ENCODE measurements at regions not wholly inside any gene's neighbourhood (a gene's known extent, or its start where the extent isn't known, plus 50 kb on each side); places are given as distances from the start of the nearest gene placed in this dataset.

DNA sequence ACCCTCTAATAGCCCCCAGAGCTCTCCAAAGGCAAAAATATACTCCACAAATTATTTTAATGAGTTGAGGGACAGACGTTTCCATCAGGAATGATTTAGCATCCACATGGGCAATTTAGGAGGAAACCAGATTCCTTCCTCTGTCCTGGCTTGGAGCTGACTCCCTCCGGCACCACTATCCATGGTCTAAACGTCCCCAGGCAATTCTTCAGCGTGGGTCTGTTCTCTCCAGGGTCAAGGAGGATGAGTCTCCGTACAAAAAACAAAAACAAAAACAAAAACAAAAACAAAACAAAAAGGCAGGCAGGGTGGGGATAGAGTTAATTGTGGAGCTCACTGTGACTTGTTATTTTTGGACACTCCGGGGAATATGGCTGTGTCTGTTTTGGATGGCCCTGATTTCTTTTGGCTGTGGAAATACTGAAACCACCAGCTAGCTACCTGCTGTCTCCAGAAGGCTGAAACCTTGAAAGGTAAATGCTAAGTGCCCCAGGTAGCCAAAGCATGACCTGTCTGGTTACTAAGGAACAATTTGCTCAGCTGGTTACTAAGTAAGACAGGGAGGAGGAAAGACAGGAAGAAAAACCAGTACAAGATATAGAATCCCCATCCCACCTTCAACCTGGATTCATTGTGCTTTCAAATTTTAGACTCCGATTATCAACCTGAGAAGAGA lies 419.1 kb upstream of the LCORL start:
- no peaks in the 10 kb centered on the region for H3K36me3 ChIP-seq (ENCODE audit: control insufficient read depth, insufficient read depth, low read length)
- no peaks in the 10 kb centered on the region for H3K4me1 Mint-ChIP-seq (ENCODE audit: low read depth, unreplicated experiment)
- H3K27ac Mint-ChIP-seq (ENCODE audit: unreplicated experiment), result no peak overlapping the region
- H3K4me3 ChIP-seq (ENCODE audit: low read depth, low read length), result no peak overlapping the region
- H3K4me1 ChIP-seq, result no peaks in the 10 kb centered on the region
- no peaks in the 10 kb centered on the region for H3K27me3 Mint-ChIP-seq (ENCODE audit: insufficient read depth, unreplicated experiment)
- no peak overlapping the region for H3K4me3 Mint-ChIP-seq (ENCODE audit: unreplicated experiment)
- H3K36me3 Mint-ChIP-seq (ENCODE audit: insufficient read depth, unreplicated experiment), result no peaks in the 10 kb centered on the region
- peaks cover 23% of the 10 kb centered on the region for H3K9me3 Mint-ChIP-seq (ENCODE audit: unreplicated experiment)
- no TSS peak for BruUV-seq (replicated peaks)
- DNase-seq, result no peak
- POLR2A ChIA-PET, result no interaction called here
- H3K9me3 ChIP-seq, result no peaks in the 10 kb centered on the region; the same call in 1 of the 2 replicates
- H3K27me3 ChIP-seq (replicated peaks; ENCODE audit: control insufficient read depth, insufficient read depth, low read length), result no peaks in the 10 kb centered on the region
- TF ChIP-seq, protein P1, sequence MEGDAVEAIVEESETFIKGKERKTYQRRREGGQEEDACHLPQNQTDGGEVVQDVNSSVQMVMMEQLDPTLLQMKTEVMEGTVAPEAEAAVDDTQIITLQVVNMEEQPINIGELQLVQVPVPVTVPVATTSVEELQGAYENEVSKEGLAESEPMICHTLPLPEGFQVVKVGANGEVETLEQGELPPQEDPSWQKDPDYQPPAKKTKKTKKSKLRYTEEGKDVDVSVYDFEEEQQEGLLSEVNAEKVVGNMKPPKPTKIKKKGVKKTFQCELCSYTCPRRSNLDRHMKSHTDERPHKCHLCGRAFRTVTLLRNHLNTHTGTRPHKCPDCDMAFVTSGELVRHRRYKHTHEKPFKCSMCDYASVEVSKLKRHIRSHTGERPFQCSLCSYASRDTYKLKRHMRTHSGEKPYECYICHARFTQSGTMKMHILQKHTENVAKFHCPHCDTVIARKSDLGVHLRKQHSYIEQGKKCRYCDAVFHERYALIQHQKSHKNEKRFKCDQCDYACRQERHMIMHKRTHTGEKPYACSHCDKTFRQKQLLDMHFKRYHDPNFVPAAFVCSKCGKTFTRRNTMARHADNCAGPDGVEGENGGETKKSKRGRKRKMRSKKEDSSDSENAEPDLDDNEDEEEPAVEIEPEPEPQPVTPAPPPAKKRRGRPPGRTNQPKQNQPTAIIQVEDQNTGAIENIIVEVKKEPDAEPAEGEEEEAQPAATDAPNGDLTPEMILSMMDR (IDR thresholded peaks at IDR 0.05; ENCODE audit: insufficient read depth in 1 of 2, low read depth in 1 of 2, low read length in 1 of 2, severe bottlenecking in 1 of 2, unreplicated experiment in 1 of 2), result no peak
- CTCF ChIA-PET, result no interaction called here
- intact Hi-C loops (cut with micrococcal nuclease; ENCODE audit: unreplicated experiment), result no loop called here

DNA sequence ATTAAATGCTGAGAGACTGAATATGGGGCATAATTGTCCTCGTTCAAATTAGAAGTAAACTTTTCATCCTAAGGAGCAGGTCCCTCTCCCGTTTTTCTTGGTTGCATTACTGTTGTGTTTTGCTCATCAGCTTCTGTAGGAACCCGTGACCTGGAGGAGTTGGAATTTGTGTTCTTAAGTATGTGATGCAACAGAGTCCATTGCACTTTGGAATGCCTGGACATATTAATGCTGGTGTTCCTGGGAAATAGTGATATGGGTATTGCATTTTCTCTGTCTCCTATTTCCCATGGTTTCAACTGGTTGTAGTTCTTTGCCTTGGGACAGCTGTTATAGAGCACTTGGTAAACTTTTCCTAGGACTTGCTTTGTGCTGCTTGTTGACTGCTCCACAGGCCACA lies 417.8 kb upstream of the LCORL start:
- Mint-ChIP-seq H3K9me3 (ENCODE audit: unreplicated experiment) (peaks cover 9% of the 10 kb centered on the region), H3K4me3 (ENCODE audit: unreplicated experiment) (no peak overlapping the region), H3K4me1 (ENCODE audit: low read depth, unreplicated experiment) (no peaks in the 10 kb centered on the region), H3K36me3 (ENCODE audit: insufficient read depth, unreplicated experiment) (no peaks in the 10 kb centered on the region), H3K27ac (ENCODE audit: unreplicated experiment) (no peak overlapping the region), H3K27me3 (ENCODE audit: insufficient read depth, unreplicated experiment) (no peaks in the 10 kb centered on the region)
- no peak for DNase-seq
- Histone ChIP-seq H3K9me3 (no peaks in the 10 kb centered on the region; the same call in 1 of the 2 replicates), H3K27me3 (replicated peaks; ENCODE audit: control insufficient read depth, insufficient read depth, low read length) (no peaks in the 10 kb centered on the region), H3K4me1 (no peaks in the 10 kb centered on the region), H3K36me3 (ENCODE audit: control insufficient read depth, insufficient read depth, low read length) (no peaks in the 10 kb centered on the region), H3K4me3 (ENCODE audit: low read depth, low read length) (no peak overlapping the region)
- ChIA-PET POLR2A (no interaction called here), CTCF (no interaction called here)
- no TSS peak for BruUV-seq (replicated peaks)
- TF ChIP-seq, protein P1 (IDR thresholded peaks at IDR 0.05; ENCODE audit: insufficient read depth in 1 of 2, low read depth in 1 of 2, low read length in 1 of 2, severe bottlenecking in 1 of 2, unreplicated experiment in 1 of 2), result no peak
- intact Hi-C loops (cut with micrococcal nuclease; ENCODE audit: unreplicated experiment), result no loop called here

DNA sequence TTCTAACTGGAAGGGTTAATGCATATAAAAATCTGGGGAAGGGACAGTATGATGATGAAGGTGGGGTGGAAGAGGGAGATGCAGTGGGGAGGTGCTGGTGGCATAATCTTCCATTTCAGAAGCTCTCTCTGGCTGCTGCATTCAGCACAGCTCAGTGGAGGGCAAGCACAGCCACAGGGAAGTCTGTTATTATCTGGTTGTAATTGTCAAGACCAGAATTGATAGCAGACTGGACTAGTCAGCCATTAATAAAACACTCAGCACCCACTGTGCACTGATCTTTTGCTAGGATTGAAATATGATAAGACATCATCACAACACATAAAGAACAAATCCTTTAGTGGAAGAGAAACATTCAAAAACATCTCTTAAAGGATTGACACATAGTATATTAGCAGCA lies 414.2 kb upstream of the LCORL start:
- Mint-ChIP-seq H3K36me3 (ENCODE audit: insufficient read depth, unreplicated experiment) (no peaks in the 10 kb centered on the region), H3K4me1 (ENCODE audit: low read depth, unreplicated experiment) (no peaks in the 10 kb centered on the region), H3K9me3 (ENCODE audit: unreplicated experiment) (peaks cover 8% of the 10 kb centered on the region), H3K27me3 (ENCODE audit: insufficient read depth, unreplicated experiment) (no peaks in the 10 kb centered on the region), H3K4me3 (ENCODE audit: unreplicated experiment) (no peak overlapping the region), H3K27ac (ENCODE audit: unreplicated experiment) (no peak overlapping the region)
- no peaks in the 10 kb centered on the region for H3K36me3 ChIP-seq (ENCODE audit: control insufficient read depth, insufficient read depth, low read length)
- no peak for DNase-seq
- no peaks in the 10 kb centered on the region for H3K9me3 ChIP-seq
- H3K27me3 ChIP-seq (replicated peaks; ENCODE audit: control insufficient read depth, insufficient read depth, low read length), result no peaks in the 10 kb centered on the region
- TF ChIP-seq, protein P1 (IDR thresholded peaks at IDR 0.05; ENCODE audit: insufficient read depth in 1 of 2, low read depth in 1 of 2, low read length in 1 of 2, severe bottlenecking in 1 of 2, unreplicated experiment in 1 of 2), result no peak
- BruUV-seq (replicated peaks), result no TSS peak
- CTCF ChIA-PET, result no interaction called here
- POLR2A ChIA-PET, result no interaction called here
- no peak overlapping the region for H3K4me3 ChIP-seq (ENCODE audit: low read depth, low read length)
- no peaks in the 10 kb centered on the region for H3K4me1 ChIP-seq
- intact Hi-C loops (cut with micrococcal nuclease; ENCODE audit: unreplicated experiment), result no loop called here

Data from Caco-2 (cell line).